HepG2 (cell line): ENCODE measurements at regions not wholly inside any gene's neighbourhood (a gene's known extent, or its start where the extent isn't known, plus 50 kb on each side); places are given as distances from the start of the nearest gene placed in this dataset.

Experiments used
- CTCF ChIP-seq: sonication (generic); formaldehyde crosslinking; IDR thresholded peaks from 2 replicates; pipeline ENCODE4 v1.5.0; 2020; ENCODE audit warnings: mild to moderate bottlenecking, missing genetic modification reagents, moderate library complexity
- MATR3 ChIP-seq: sonication (generic); formaldehyde crosslinking; IDR thresholded peaks from 2 replicates; pipeline ENCODE4 v1.4.0; 2020; ENCODE audit warnings: missing genetic modification reagents
- TBX3 ChIP-seq: fragments of 450-650 bp; IDR thresholded peaks from 2 replicates; pipeline ENCODE4 v1.6.1; 2017; ENCODE audit warnings: antibody characterized with exemption, mild to moderate bottlenecking, inconsistent platforms, borderline replicate concordance
- TRIM22 ChIP-seq: fragments of 450-650 bp; IDR thresholded peaks from 2 replicates; pipeline ENCODE4 v1.6.1; 2017
- ZBTB44 ChIP-seq: sonication (generic); formaldehyde crosslinking; IDR thresholded peaks from 2 replicates; pipeline ENCODE4 v1.4.0; 2020; ENCODE audit warnings: missing genetic modification reagents
- ZBTB7A ChIP-seq: sonication (generic); formaldehyde crosslinking; IDR thresholded peaks from 2 replicates; pipeline ENCODE4 v1.8.0; 2022; ENCODE audit warnings: mild to moderate bottlenecking, missing genetic modification reagents

- no peak for TF ChIP-seq MATR3 (CRISPR knock-in tag)
- TF ChIP-seq TRIM22 = no peak
- no peak for TF ChIP-seq ZBTB44 (CRISPR knock-in tag)
- no peak for TF ChIP-seq ZBTB7A
- no peak for TF ChIP-seq CTCF (CRISPR knock-in tag)
- TF ChIP-seq TBX3 = no peak
Observed at GRCh38 chr15:35151381-35151780, 66.3 kb upstream of the NANOGP8 start.
